IPS-15b (cell line): ENCODE measurements at regions not wholly inside any gene's neighbourhood (a gene's known extent, or its start where the extent isn't known, plus 50 kb on each side); places are given as distances from the start of the nearest gene placed in this dataset.

ENCODE experiments used
- H3K27me3 ChIP-seq: one replicate; pipeline ENCODE4 v1.6.1; 2013; ENCODE audit warnings: low read length; ENCODE audit not compliant: control insufficient read depth, insufficient read depth
- H3K36me3 ChIP-seq: one replicate; pipeline ENCODE4 v1.6.1; 2013; ENCODE audit warnings: low read length; ENCODE audit not compliant: control insufficient read depth, insufficient read depth
- H3K4me1 ChIP-seq: one replicate; pipeline ENCODE4 v1.6.1; 2013; ENCODE audit warnings: mild to moderate bottlenecking, low read length; ENCODE audit not compliant: control insufficient read depth, insufficient read depth
- H3K4me3 ChIP-seq: one replicate; pipeline ENCODE4 v1.5.1; 2013; ENCODE audit warnings: low read depth, low read length
- H3K9ac ChIP-seq: one replicate; pipeline ENCODE4 v1.6.1; 2013; ENCODE audit warnings: low read depth, mild to moderate bottlenecking, low read length
- H3K9me3 ChIP-seq: one replicate; pipeline ENCODE4 v1.6.1; 2013; ENCODE audit warnings: mild to moderate bottlenecking, low read length; ENCODE audit not compliant: control insufficient read depth, insufficient read depth

DNA sequence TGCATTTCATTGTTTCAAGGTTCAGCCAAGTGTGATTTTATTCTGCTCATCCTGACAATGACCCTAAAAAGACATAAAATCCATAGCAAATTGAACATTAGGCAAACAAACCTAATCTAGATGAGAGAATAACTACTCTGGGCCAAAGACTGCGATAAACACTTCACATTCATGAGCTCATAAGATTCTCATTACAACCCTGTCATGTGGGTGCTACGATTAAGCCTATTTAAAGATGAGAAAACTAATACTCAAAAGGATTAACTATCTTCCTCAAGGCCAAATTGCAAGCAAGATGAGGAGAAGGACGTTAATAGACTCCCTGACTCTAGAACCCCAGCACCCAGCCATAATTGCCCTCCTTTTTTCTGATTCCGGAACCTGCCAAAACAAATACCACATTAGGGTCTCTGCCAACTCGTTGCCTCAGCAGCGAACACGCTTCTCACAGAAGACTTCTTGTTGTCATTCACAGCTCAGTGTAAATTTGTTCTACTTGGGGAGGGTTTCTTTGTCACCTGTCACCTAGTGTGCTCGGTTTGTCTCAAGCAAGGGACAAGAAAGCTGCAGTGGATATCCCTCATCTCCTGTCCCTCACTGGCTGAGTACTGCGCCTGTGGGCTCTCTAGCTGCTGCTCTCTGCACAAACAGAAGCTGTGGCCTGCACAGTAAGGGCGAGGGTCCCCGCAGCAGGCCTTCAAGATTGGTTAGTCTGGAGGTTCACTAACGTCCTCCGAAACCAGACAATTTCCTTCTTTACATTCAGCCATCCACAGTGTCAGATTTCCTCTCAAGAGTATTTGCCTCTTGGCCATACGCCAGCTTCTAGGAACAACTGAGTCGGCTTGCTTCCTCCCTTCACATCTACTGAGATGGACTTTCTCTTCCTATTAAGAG, 200.0 kb upstream of the UBE2E2 start:
- no peaks in the 10 kb centered on the region for H3K36me3 ChIP-seq
- no peak overlapping the region for H3K4me3 ChIP-seq
- no peak overlapping the region for H3K9ac ChIP-seq
- H3K9me3 ChIP-seq = no peaks in the 10 kb centered on the region
- H3K4me1 ChIP-seq = no peaks in the 10 kb centered on the region
- H3K27me3 ChIP-seq = no peaks in the 10 kb centered on the region

GRCh38 chr3:23003733-23004046, 199.4 kb upstream of the UBE2E2 start:
- Histone ChIP-seq H3K27me3 (no peaks in the 10 kb centered on the region), H3K9me3 (no peaks in the 10 kb centered on the region), H3K36me3 (no peaks in the 10 kb centered on the region), H3K4me3 (no peak overlapping the region), H3K9ac (no peak overlapping the region), H3K4me1 (no peaks in the 10 kb centered on the region)

- Histone ChIP-seq H3K36me3 (no peaks in the 10 kb centered on the region), H3K4me1 (no peaks in the 10 kb centered on the region), H3K9me3 (no peaks in the 10 kb centered on the region), H3K27me3 (no peaks in the 10 kb centered on the region), H3K4me3 (no peak overlapping the region), H3K9ac (no peak overlapping the region)
Observed at GRCh38 chr3:23004971-23005370, 198.2 kb upstream of the UBE2E2 start.

DNA sequence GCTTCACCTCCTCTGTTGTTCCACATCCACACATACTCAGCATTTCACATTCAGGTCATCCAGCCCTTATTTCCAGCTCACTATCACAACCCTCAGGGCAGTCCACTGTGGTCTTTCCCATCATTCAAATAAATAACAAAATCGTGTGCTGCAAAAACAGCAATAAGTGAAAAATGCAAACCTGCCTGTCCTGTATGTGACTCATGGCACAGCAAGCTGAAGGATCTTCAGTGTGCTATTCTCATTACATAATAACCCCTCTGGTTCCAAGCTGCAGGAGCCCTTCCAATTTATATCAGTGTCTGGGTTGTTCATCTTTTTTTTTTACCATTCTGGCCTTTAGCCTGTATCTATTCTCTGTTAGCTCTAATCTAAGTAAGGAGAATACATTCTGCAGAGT, 185.3 kb upstream of the UBE2E2 start:
- no peaks in the 10 kb centered on the region for H3K27me3 ChIP-seq
- no peak overlapping the region for H3K9ac ChIP-seq
- no peaks in the 10 kb centered on the region for H3K36me3 ChIP-seq
- no peak overlapping the region for H3K4me3 ChIP-seq
- no peaks in the 10 kb centered on the region for H3K9me3 ChIP-seq
- H3K4me1 ChIP-seq = peaks cover 6% of the 10 kb centered on the region

DNA sequence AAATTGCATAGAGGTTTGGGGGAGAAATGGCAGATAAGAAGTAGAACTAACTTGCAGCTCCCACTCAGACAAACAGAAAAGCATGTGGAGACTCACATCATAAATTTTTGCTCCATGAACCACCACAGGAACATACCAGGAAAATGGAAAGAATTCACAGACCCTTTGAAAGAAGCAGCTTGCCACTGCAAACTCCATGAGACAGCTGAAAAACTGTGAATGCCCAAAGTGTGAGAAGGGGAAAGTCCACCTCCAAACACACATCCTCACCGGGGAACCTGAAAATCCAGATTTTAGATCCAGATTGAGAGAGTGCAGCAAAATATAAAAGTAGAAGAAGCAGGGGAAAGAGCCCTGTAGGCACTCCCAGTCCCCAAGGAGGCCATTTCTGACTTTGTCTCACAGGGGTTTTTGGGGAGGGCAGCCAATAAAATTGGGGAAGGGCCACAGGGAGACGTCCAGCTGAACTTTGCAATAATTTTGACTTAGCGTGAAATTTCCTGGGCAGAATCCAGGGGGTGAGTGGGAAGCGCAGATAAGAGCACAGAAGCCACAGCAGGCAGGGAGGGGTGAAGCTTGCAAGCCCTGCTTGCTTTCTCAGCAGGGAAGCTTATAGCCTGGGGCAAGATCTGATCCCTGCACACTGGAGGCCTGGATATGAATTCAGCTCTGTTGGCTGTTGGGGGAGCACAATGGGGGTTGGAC, 183.4 kb upstream of the UBE2E2 start:
- Histone ChIP-seq H3K4me3 (peak overlapping the region; percentile 10), H3K9ac (no peak overlapping the region), H3K27me3 (no peaks in the 10 kb centered on the region), H3K36me3 (no peaks in the 10 kb centered on the region), H3K4me1 (peaks cover 6% of the 10 kb centered on the region), H3K9me3 (no peaks in the 10 kb centered on the region)

GRCh38 chr3:23028294-23028693, 174.8 kb upstream of the UBE2E2 start:
- Histone ChIP-seq H3K4me1 (peaks cover 9% of the 10 kb centered on the region), H3K36me3 (no peaks in the 10 kb centered on the region), H3K9ac (no peak overlapping the region), H3K9me3 (no peaks in the 10 kb centered on the region), H3K27me3 (no peaks in the 10 kb centered on the region), H3K4me3 (no peak overlapping the region)

- Histone ChIP-seq H3K4me3 (no peak overlapping the region), H3K27me3 (no peaks in the 10 kb centered on the region), H3K9ac (no peak overlapping the region), H3K36me3 (no peaks in the 10 kb centered on the region), H3K4me1 (peaks cover 9% of the 10 kb centered on the region), H3K9me3 (no peaks in the 10 kb centered on the region)
Observed at GRCh38 chr3:23029001-23029400, 174.1 kb upstream of the UBE2E2 start.

GRCh38 chr3:23035927-23036640, 167.0 kb upstream of the UBE2E2 start:
- H3K9me3 ChIP-seq = no peaks in the 10 kb centered on the region
- no peaks in the 10 kb centered on the region for H3K36me3 ChIP-seq
- no peak overlapping the region for H3K4me3 ChIP-seq
- H3K27me3 ChIP-seq = no peaks in the 10 kb centered on the region
- H3K9ac ChIP-seq = no peak overlapping the region
- H3K4me1 ChIP-seq = no peaks in the 10 kb centered on the region

GRCh38 chr3:23036728-23037127, 166.4 kb upstream of the UBE2E2 start:
- H3K4me3 ChIP-seq = no peak overlapping the region
- H3K4me1 ChIP-seq = no peaks in the 10 kb centered on the region
- no peaks in the 10 kb centered on the region for H3K36me3 ChIP-seq
- H3K27me3 ChIP-seq = no peaks in the 10 kb centered on the region
- H3K9me3 ChIP-seq = no peaks in the 10 kb centered on the region
- H3K9ac ChIP-seq = no peak overlapping the region

DNA sequence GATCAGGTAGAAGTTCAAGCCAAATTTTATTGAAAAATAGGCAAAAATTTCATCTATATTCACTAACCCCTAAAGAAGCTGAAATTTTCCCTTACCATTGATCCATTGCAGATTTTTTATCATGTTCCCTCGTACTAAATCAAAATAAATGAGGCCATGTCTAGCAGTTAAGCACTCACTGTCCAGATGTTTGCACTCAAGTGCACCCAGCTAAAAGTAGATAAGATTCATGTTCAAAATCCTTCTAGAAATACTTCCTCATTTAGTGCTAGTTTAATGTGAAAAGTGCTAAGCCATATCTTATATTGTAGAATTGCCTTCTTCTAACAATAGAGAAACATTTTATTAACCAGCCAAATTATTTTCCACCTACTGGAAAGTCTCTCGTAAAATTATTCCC, 164.7 kb upstream of the UBE2E2 start:
- Histone ChIP-seq H3K27me3 (no peaks in the 10 kb centered on the region), H3K4me1 (no peaks in the 10 kb centered on the region), H3K9me3 (no peaks in the 10 kb centered on the region), H3K36me3 (no peaks in the 10 kb centered on the region), H3K4me3 (no peak overlapping the region), H3K9ac (no peak overlapping the region)

- no peaks in the 10 kb centered on the region for H3K36me3 ChIP-seq
- H3K9me3 ChIP-seq = no peaks in the 10 kb centered on the region
- no peaks in the 10 kb centered on the region for H3K27me3 ChIP-seq
- H3K9ac ChIP-seq = no peak overlapping the region
- H3K4me1 ChIP-seq = no peaks in the 10 kb centered on the region
- H3K4me3 ChIP-seq = no peak overlapping the region
Observed at GRCh38 chr3:23041918-23042696, 161.0 kb upstream of the UBE2E2 start.
